ENCODE measurements at regions not wholly inside any gene's neighbourhood (a gene's known extent, or its start where the extent isn't known, plus 50 kb on each side); places are given as distances from the start of the nearest gene placed in this dataset.

GRCh38 chr4:126251169-126251568 is 936.4 kb downstream of the FAT4 start:
- no peak for DNase-seq

DNA sequence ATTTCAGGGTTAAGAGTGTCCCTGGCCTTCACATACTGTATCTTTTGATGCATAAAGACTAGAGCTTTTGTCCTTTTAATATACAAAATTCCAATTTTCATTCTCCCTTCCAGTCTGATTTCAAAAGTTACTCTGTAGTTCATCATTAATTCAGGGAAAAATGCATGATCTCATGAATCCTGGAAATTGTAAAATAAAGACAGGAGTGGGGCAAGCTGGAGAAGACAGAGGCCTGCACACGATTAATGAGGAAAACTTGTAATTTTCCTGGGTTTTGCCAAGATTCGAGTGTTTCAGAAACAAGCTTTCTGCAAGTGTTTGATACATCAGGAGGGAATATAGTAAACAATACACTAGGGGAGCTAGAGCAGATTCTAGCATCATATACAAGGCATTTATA is 947.9 kb downstream of the FAT4 start:
- no peak for DNase-seq

GRCh38 chr4:126264839-126265238 is 950.1 kb downstream of the FAT4 start:
- DNase-seq: no peak

DNA sequence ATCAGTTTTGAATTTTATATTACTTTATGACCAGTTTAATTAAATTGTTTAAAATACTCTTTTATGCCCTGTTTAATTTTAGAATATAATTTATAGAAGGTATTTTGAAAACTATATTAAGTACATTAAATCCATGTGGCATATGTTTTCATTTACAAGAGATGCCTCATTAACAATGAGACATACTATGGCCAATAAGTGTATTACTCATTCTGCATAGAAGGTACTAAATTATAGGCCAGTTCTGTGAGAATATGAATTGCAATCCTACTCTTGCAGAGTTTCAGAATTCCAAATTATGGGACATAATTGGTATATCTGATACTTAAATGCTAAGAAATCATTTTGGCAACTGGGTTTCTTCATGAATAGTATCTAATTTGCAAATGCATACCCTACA is 951.1 kb downstream of the FAT4 start:
- DNase-seq: no peak

- no peak for DNase-seq
These were observed 952.9 kb downstream of the FAT4 start for GRCh38 chr4:126267689-126268088.

GRCh38 chr4:126268106-126268505 is 953.4 kb downstream of the FAT4 start:
- no peak for DNase-seq

- DNase-seq: no peak
These were observed 954.4 kb downstream of the FAT4 start for GRCh38 chr4:126269106-126269505.

- no peak for DNase-seq
These were observed 956.5 kb downstream of the FAT4 start for GRCh38 chr4:126271292-126271691.

DNA sequence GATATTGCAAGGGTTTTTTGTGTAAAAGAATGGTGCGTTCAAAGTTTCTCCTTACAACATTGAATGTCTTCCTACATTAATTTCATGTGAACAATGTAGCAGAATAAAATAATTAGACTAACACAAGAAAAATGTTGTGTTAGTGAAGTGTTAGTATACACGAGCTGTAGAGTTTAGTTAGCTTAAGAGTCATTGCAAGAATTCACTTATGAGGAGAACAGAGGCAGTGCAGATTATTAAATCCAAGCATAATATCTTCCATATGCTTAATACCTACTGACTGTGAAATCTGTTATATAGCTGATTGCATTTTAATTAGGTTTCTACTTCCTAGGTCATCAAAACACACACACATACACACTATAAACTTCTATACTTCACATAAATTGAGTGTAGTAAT is 959.0 kb downstream of the FAT4 start:
- no peak for DNase-seq

DNA sequence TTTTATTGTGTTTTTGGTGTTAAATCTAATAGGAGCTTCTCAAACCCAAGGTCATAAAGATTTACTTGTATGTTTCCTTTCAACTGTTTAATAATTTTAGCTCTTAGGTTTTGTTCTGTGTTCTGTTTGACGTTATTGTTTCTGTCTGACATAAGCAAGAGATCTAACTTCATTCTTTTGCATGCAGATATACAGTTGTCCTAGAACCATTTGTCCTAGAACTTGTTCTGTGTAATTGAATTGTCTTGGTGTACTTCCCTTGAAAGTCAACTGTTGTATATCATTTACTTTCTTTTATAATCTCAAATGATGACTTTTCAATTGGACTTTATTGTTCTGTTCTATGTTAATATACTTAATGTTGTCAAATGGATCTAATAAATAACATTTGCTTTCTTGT is 977.1 kb downstream of the FAT4 start:
- DNase-seq: no peak

DNA sequence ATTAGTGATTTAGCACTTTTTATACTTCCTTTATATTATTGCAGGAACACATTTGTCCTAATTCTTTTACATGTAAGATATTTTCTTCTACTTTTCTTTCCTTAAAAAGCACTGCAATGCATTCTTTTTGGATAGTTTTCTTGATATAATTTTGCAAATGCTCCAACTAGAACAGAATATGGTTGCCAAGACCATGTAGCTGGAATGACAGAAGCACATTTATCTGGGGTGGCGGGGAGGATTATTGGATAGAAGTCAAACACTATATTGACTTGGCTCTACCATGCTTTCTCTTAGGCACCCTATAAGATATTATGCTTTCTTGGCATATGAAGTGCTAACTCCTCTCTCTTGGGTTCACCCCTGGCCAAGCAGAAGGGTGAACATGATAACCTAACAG is 983.5 kb downstream of the FAT4 start:
- no peak for DNase-seq

DNA sequence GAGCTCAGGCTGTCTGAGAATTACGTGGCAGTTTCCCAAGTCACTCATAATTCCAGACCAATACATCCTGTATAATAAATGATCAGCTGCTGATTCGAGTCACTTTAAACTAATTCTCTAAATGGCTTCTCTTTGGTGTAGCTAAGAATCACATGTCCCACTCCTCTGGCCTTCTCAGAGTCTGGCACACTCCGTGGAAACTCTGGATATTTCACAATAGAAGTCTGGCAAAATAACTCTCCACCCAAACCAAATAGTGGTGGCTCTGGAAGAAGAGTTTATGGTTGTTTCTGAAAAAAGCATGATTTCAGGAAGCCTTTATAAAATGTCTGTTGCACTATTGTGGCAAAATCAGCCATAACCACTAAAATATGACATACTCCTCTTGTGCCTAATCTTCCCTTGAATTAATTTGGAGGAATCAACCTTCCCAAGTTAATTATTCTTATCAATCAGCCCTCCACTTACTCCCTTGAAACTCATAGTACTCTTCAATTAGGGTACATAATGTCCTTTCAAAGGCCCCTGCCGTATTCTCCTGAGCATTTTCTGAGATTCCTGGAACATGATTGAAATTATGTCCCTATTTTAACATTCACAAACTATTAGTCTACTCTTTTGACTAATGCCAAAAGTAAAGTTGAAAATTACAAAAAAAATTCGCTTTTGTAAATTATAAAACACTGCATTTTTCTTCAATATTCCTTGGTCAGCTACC is 991.6 kb downstream of the FAT4 start:
- no peak for DNase-seq

- no peak for DNase-seq
These were observed 1003.6 kb downstream of the FAT4 start for GRCh38 chr4:126318376-126318775.

- no peak for DNase-seq
These were observed 1014.2 kb downstream of the FAT4 start for GRCh38 chr4:126328914-126329313.

DNA sequence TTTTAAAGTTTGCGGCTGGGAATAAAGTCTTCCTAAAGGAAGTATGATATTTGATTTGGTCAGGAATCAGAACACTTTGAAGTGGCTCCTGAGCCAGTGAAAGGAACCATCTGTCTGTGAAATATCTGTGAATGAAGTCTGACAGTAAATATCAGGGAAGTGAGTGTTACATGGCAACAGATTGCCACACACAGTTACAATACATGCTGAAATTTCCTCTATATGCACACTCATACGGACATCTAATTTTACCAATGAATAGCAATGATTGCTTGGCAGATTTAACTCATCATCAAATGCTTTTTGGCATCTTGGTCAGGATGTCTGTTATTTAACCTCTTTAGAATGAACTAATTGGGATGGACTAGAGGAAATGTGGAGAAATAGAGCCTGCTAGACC is 1023.8 kb downstream of the FAT4 start:
- DNase-seq: no peak

GRCh38 chr4:126341927-126342326 is 1027.2 kb downstream of the FAT4 start:
- DNase-seq: no peak

DNA sequence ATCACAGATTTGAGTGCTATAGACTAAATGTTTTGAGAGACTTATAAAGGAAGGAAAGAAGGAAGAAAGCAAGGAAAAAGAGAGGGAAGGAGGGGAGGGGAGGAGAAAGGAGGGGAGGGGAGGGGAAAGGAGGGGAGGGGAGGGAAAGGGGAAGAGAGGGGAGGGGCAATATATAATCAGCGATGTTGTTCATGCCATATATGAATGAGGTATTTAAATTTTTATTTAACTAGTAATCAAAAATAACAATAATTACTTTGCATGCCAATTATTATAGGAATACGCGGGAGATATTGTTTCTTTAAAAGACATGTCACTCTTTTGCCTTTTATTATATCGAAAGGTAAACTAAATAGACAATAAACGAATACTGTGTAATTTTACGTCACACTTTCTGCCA is 1029.7 kb downstream of the FAT4 start:
- DNase-seq: no peak

GRCh38 chr4:126346654-126347053 is 1031.9 kb downstream of the FAT4 start:
- no peak for DNase-seq

GRCh38 chr4:126354784-126355183 is 1040.0 kb downstream of the FAT4 start:
- no peak for DNase-seq

DNA sequence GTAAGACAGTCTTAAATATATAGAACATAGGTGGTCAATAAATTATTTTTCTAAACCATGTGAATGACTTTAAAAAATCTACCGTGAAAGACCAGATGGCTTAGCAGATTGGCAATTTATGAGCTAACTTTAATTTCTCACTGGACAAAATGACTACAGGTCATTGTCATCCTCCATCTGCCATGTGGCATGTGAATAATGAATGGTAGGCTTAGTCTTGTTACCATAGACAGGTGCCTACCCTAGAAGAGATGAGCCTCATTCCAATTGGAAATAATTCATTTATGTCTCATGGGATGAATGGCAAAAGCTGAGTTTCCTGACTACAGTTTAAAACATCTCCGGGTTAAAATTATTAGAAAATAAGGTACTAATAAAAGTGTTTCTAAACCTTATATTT is 1043.3 kb downstream of the FAT4 start:
- DNase-seq: no peak

- DNase-seq: no peak
These were observed 1046.5 kb downstream of the FAT4 start for GRCh38 chr4:126361287-126361686.

- DNase-seq: no peak
These were observed 1049.7 kb downstream of the FAT4 start for GRCh38 chr4:126364311-126364911.

DNA sequence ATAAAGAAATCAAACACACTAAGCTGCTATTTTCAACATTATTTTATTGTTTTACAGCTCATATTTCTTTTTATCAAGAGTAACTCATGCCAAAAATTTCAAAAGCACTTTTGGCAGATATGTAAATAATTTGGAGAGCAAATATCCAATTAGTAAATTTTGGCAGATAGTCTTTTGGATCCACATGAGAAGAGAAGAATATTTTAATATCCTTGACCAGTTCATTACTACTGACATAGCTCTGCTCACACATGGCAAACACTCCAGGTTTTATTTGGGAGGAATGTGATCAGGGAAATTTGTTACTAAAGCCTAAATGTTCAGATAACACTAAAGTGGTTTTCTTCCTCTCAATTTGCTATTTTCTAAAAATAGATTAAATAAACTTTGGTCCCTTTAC is 1054.3 kb downstream of the FAT4 start:
- DNase-seq: no peak

GRCh38 chr4:126372634-126373033 is 1057.9 kb downstream of the FAT4 start:
- no peak for DNase-seq

DNA sequence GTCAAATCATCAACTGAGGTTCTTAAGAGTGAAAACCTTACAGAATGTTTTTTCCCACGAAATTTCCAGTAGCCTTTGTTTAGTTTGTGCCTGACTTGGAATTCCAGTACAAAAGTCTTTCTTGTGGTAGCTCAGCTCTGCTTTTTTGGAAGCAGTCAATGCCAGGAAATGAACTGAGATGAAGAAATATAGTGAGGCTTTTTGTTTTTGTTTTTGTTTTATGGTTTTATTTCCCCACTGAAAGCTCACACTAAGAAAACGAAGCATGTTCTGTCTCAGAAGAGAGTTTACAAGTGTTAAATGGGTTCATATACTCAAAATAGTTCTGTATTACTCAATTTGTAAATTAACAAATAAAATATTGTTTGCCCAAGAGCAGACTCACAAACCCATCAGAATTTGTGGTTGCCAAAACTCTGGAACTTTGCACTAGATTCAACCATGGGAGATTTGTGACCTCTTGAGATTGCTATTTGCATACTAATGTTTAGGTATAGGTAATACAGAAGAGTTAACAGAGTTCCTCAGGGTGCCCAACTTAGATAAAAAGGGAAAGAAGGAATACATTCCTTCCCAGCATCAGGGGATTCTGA is 1060.8 kb downstream of the FAT4 start:
- no peak for DNase-seq
